ENCODE measurements at regions not wholly inside any gene's neighbourhood (a gene's known extent, or its start where the extent isn't known, plus 50 kb on each side); places are given as distances from the start of the nearest gene placed in this dataset.
A peak's percentile ranks its signal among the peaks of the same experiment; 100 is the strongest.

DNA sequence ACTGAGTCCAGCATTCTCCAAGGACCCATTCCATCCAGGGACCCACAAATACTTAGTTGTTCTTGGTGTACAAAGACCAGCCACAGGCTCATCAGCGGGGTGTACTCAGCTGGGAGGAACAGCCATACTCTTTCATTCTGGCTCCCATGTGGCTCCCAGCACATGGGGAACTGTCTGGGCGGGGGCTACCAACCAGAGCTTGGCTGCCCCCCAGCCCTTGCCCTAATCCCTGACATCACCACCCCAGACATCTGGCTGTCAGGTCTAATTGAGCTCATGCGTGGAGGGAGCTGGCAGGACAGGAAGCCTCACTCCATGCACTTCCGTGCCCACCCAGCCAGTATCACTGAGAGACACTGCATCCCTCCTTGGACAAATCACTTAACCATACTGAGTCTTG is 283.6 kb downstream of the DYSF start:
- intact Hi-C loops (cut with DNase I): no loop called here
- H3K36me3 ChIP-seq: no peaks in the 10 kb centered on the region
- ATAC-seq (peak in 1 of 4 donors; percentile 18), DNase-seq (no peak)
- H3K27ac ChIP-seq: no peak overlapping the region
- no peaks in the 10 kb centered on the region for H3K27me3 ChIP-seq
- WGBS (ENCODE audit: insufficient coverage, low coverage, low lambda C conversion rate, missing lambda C conversion rate): 30% methylated on average over 2 of the region's 4 CpGs
- H3K4me1 ChIP-seq: no peaks in the 10 kb centered on the region
- H3K4me3 ChIP-seq: no peak overlapping the region
- TF ChIP-seq, protein P1, sequence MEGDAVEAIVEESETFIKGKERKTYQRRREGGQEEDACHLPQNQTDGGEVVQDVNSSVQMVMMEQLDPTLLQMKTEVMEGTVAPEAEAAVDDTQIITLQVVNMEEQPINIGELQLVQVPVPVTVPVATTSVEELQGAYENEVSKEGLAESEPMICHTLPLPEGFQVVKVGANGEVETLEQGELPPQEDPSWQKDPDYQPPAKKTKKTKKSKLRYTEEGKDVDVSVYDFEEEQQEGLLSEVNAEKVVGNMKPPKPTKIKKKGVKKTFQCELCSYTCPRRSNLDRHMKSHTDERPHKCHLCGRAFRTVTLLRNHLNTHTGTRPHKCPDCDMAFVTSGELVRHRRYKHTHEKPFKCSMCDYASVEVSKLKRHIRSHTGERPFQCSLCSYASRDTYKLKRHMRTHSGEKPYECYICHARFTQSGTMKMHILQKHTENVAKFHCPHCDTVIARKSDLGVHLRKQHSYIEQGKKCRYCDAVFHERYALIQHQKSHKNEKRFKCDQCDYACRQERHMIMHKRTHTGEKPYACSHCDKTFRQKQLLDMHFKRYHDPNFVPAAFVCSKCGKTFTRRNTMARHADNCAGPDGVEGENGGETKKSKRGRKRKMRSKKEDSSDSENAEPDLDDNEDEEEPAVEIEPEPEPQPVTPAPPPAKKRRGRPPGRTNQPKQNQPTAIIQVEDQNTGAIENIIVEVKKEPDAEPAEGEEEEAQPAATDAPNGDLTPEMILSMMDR (IDR thresholded peaks at IDR 0.05): no peak
- no peak for TF ChIP-seq POLR2A (IDR thresholded peaks at IDR 0.05)
- no peaks in the 10 kb centered on the region for H3K9me3 ChIP-seq

DNA sequence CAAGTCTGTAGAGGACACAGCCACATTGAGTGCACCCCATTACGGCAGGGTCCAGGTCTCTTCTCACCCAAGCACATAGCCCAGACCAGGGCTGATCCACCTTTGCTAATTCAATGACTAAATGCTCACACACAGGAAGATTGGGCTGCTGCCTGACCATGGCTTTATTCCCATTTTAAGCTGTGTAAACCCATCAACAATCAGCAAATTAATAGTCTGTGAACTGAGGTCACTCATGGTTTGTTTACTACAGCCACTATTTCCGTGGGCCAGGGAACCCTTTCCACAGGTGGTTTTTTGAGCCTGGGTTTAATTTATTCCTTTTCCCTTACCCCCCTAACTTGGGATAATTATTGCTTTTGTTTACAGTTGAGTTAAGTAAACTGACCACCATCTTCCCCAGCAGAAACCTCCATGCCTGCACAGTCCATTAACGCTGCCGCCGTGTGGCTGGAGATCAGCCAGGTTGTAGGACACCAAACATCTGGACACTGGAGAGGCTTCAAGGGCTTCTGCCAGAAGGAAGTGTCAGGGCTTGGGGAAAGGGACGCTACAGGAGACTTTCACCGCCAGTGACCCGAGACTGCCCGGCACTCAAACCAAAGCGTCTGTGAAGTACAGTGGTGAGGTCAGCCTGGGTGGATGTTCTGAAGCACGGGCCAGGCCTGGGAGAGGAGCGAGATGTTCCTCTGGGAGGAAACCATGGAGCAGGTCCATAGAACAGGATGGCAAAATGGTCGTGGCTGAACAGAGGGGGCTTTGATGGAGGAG is 282.9 kb downstream of the DYSF start:
- DNase-seq (no peak), ATAC-seq (peak in 1 of 4 donors; percentile 36)
- no peaks in the 10 kb centered on the region for H3K4me1 ChIP-seq
- no peak overlapping the region for H3K4me3 ChIP-seq
- TF ChIP-seq POLR2A (IDR thresholded peaks at IDR 0.05): no peak
- TF ChIP-seq, protein P1 (IDR thresholded peaks at IDR 0.05): no peak
- intact Hi-C loops (cut with DNase I): no loop called here
- H3K27ac ChIP-seq: no peak overlapping the region
- no peaks in the 10 kb centered on the region for H3K36me3 ChIP-seq
- H3K9me3 ChIP-seq: no peaks in the 10 kb centered on the region
- no peaks in the 10 kb centered on the region for H3K27me3 ChIP-seq
- WGBS (ENCODE audit: insufficient coverage, low coverage, low lambda C conversion rate, missing lambda C conversion rate): 55% methylated on average over 11 of the region's 13 CpGs

Small RNA genes in the stretch of these regions (small RNA-seq; reads per million reads assigned to genes)
- 0 reads per million in 2 experiments for gene RPS20P10
